Fibroblast of mammary gland (primary cell): ENCODE measurements at regions not wholly inside any gene's neighbourhood (a gene's known extent, or its start where the extent isn't known, plus 50 kb on each side); places are given as distances from the start of the nearest gene placed in this dataset.

Experiments used
- DNase-seq: peaks from one replicate; pipeline ENCODE4 v3.0.0-alpha.2; 2010; ENCODE audit warnings: low read depth
- H3K4me3 ChIP-seq: 2 replicates; pipeline ENCODE4 v1.5.1; 2011; ENCODE audit warnings: low read depth, mild to moderate bottlenecking, low read length, moderate library complexity; ENCODE audit not compliant: control insufficient read depth
- TF ChIP-seq, protein P1 (sequence below): conservative IDR thresholded peaks from 2 replicates; pipeline ENCODE4 v1.5.1; 2011; ENCODE audit warnings: low read depth, low read length, inconsistent platforms; ENCODE audit not compliant: control insufficient read depth, insufficient read depth

DNA sequence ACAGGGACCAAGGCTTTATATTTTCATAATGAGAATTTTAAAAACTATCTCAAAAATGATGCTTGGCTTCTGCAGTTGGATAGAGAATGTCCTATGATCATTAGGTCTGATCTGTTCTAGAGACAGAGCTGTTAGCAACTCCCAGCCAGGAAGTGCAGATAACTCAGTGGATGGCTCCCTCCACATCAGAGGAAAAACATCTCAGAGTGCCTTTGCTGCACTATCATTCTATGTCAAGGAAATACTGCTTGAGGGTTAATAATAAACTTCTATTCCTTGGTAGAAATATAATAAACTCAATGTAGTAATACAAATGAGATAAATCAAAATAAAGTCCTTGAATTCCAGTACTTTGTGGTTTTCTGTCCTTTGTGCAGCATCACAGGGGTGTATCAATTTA lies 78.0 kb upstream of the BET1 start:
- H3K4me3 ChIP-seq = no peak overlapping the region
- TF ChIP-seq, protein P1, sequence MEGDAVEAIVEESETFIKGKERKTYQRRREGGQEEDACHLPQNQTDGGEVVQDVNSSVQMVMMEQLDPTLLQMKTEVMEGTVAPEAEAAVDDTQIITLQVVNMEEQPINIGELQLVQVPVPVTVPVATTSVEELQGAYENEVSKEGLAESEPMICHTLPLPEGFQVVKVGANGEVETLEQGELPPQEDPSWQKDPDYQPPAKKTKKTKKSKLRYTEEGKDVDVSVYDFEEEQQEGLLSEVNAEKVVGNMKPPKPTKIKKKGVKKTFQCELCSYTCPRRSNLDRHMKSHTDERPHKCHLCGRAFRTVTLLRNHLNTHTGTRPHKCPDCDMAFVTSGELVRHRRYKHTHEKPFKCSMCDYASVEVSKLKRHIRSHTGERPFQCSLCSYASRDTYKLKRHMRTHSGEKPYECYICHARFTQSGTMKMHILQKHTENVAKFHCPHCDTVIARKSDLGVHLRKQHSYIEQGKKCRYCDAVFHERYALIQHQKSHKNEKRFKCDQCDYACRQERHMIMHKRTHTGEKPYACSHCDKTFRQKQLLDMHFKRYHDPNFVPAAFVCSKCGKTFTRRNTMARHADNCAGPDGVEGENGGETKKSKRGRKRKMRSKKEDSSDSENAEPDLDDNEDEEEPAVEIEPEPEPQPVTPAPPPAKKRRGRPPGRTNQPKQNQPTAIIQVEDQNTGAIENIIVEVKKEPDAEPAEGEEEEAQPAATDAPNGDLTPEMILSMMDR = no peak
- no peak for DNase-seq

- H3K4me3 ChIP-seq = peak overlapping the region; percentile 28
- TF ChIP-seq, protein P1 = peak; percentile 91
These were observed 83.7 kb upstream of the BET1 start for GRCh38 chr7:94087664-94088352.

GRCh38 chr7:94088560-94088959 lies 84.4 kb upstream of the BET1 start:
- DNase-seq = peak; percentile 30
- H3K4me3 ChIP-seq = no peak overlapping the region
- TF ChIP-seq, protein P1 = no peak

More at GRCh38 chr7:94087664-94088352, 83.7 kb upstream of the BET1 start:
- peak; percentile 86 for DNase-seq

DNA sequence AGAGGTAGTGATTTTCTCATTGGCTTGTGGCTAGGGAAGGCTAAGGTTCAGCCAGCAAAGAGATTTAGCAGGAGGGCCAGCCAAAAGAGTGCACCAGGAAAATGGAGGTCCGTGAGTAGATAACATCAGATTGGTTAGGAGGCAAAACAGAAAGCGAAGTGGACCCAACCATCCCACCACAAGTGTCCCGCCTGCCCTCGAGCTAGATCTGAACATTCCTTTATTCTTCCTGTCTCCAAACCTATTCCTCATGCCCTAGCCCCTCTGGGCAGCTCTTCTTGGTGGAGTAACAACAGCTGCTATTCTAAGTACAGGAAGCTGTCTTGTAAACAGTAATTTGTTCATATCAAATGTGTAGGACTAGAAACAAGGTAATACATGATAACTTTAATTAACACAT lies 85.7 kb upstream of the BET1 start:
- TF ChIP-seq, protein P1 = no peak
- no peak overlapping the region for H3K4me3 ChIP-seq
- no peak for DNase-seq

DNA sequence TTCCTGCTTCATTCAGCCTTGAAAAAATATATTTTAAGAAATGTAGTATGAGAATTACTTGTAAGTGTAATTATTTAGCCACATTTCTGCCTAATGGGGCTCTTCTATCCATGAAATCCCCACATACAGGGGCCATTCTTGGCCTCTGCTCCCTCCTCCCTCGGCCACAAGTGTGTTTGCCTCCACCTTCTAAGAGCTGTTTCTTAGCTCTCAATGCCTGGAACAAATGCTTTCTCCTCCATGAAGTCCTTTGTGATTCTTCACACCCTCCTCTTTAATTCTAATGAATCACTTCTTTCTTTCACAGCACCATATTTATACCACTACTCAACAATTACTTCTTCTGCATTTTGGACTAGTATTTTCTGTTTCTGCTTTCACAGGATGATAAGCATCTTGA lies 88.8 kb upstream of the BET1 start:
- DNase-seq = no peak
- TF ChIP-seq, protein P1 = no peak
- no peak overlapping the region for H3K4me3 ChIP-seq

- TF ChIP-seq, protein P1 = no peak
- no peak overlapping the region for H3K4me3 ChIP-seq
- no peak for DNase-seq
These were observed 90.1 kb upstream of the BET1 start for GRCh38 chr7:94094298-94094697.
